Fibroblast of mammary gland (primary cell): ENCODE measurements at regions not wholly inside any gene's neighbourhood (a gene's known extent, or its start where the extent isn't known, plus 50 kb on each side); places are given as distances from the start of the nearest gene placed in this dataset.
"Not testable (repeated sequence)": the region's sequence is repeated elsewhere in the genome, so short reads cannot be mapped to it uniquely, and the experiment has no call there.

ENCODE experiments used
- DNase-seq: peaks from one replicate; pipeline ENCODE4 v3.0.0-alpha.2; 2010; ENCODE audit warnings: low read depth
- H3K4me3 ChIP-seq: 2 replicates; pipeline ENCODE4 v1.5.1; 2011; ENCODE audit warnings: low read depth, mild to moderate bottlenecking, low read length, moderate library complexity; ENCODE audit not compliant: control insufficient read depth
- CTCF ChIP-seq: conservative IDR thresholded peaks from 2 replicates; pipeline ENCODE4 v1.5.1; 2011; ENCODE audit warnings: low read depth, low read length, inconsistent platforms; ENCODE audit not compliant: control insufficient read depth, insufficient read depth

GRCh38 chr10:83765731-83766130, 373.6 kb upstream of the GHITM start:
- no peak for TF ChIP-seq CTCF
- H3K4me3 ChIP-seq, result no peak overlapping the region
- DNase-seq, result no peak

- no peak for DNase-seq
- no peak for TF ChIP-seq CTCF
- H3K4me3 ChIP-seq, result no peak overlapping the region
These were observed 370.0 kb upstream of the GHITM start for GRCh38 chr10:83769281-83769820.

- not testable (repeated sequence) for H3K4me3 ChIP-seq, DNase-seq
These were observed 352.6 kb upstream of the GHITM start for GRCh38 chr10:83786701-83787100.

- no peak overlapping the region for H3K4me3 ChIP-seq
- TF ChIP-seq CTCF, result no peak
- DNase-seq, result no peak
These were observed 337.3 kb upstream of the GHITM start for GRCh38 chr10:83801983-83802382.

GRCh38 chr10:83806717-83807116, 332.6 kb upstream of the GHITM start:
- TF ChIP-seq CTCF, result no peak
- DNase-seq, result no peak
- no peak overlapping the region for H3K4me3 ChIP-seq

- no peak for TF ChIP-seq CTCF
- H3K4me3 ChIP-seq, result no peak overlapping the region
- DNase-seq, result no peak
These were observed 330.3 kb upstream of the GHITM start for GRCh38 chr10:83809001-83809400.

- H3K4me3 ChIP-seq, result no peak overlapping the region
- DNase-seq, result no peak
- TF ChIP-seq CTCF, result no peak
These were observed 322.4 kb upstream of the GHITM start for GRCh38 chr10:83816942-83817341.
